Tibial artery (tissue), 4 donors: ENCODE measurements at regions not wholly inside any gene's neighbourhood (a gene's known extent, or its start where the extent isn't known, plus 50 kb on each side); places are given as distances from the start of the nearest gene placed in this dataset.

Experiments used
- DNase-seq, 2 donors: peaks; one replicate each; pipeline ENCODE4 v3.0.0-alpha.2; 2019
- H3K27ac ChIP-seq, 2 donors: fragments of 200-600 bp; sonication (generic) in 1 of 2; 1 replicate in 1 of 2; 2 replicates in 1 of 2; pipeline ENCODE4 v1.5.1; 2018 to 2019; ENCODE audit warnings: mild to moderate bottlenecking in 1 of 2
- H3K27me3 ChIP-seq, 2 donors: fragments of 200-600 bp; sonication (generic) in 1 of 2; one replicate each; pipeline versions ENCODE4 v1.5.1 to v1.6.0; 2016 to 2019
- H3K36me3 ChIP-seq, 3 donors: fragments of 200-600 bp; sonication (generic) in 2 of 3; one replicate each; pipeline ENCODE4 v1.5.1; 2016 to 2019; ENCODE audit warnings: mild to moderate bottlenecking in 2 of 3
- H3K4me1 ChIP-seq, 4 donors: fragments of 200-600 bp; sonication (generic) in 2 of 4; 1 replicate in 3 of 4; 2 replicates in 1 of 4; pipeline ENCODE4 v1.5.1; 2016 to 2019
- H3K4me3 ChIP-seq, 2 donors: fragments of 200-600 bp; sonication (generic) in 1 of 2; 1 replicate in 1 of 2; 2 replicates in 1 of 2; pipeline ENCODE4 v1.5.1; 2018 to 2019; ENCODE audit warnings: mild to moderate bottlenecking in 2 of 2
- H3K9me3 ChIP-seq, 3 donors: fragments of 200-600 bp; sonication (generic) in 1 of 3; one replicate each; pipeline ENCODE4 v1.5.1; 2016 to 2019
- intact Hi-C: fragments of 100-400 bp; cut with DNase I; formaldehyde crosslinking; loops from one replicate; pipeline ENCODE4 v1.15.0; 2023; ENCODE audit warnings: low total_unique reads
- TF ChIP-seq, protein P1 (sequence below), 2 experiments: fragments of 200-600 bp in 1 of 2; fragments of 450-650 bp in 1 of 2; IDR thresholded peaks; one replicate each; pipeline ENCODE4 v1.5.1; 2017 to 2019; ENCODE audit warnings: antibody characterized with exemption in 2 of 2, mild to moderate bottlenecking in 1 of 2, moderate library complexity in 1 of 2

DNA sequence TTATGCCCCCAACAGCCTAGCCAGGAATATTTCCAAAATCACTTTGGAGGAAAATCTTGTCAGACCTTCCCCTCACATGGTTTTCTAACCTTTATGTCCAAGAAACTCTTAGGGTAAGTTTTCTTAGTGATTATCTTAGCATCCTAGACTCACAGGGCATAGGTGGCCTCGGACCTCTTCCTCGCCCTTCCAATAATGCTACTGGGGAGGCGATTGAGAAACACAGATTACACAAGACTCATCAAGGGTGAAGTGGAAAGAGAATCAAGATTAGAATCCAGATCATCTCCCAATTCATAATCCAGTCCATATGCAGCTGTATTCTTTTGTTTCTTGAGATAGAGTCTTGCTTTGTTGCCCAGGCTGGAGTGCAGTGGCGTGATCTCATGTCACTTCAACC lies 358.4 kb upstream of the CDH5 start:
- Histone ChIP-seq H3K4me3 (no peak overlapping the region), H3K27ac (no peak overlapping the region)

DNA sequence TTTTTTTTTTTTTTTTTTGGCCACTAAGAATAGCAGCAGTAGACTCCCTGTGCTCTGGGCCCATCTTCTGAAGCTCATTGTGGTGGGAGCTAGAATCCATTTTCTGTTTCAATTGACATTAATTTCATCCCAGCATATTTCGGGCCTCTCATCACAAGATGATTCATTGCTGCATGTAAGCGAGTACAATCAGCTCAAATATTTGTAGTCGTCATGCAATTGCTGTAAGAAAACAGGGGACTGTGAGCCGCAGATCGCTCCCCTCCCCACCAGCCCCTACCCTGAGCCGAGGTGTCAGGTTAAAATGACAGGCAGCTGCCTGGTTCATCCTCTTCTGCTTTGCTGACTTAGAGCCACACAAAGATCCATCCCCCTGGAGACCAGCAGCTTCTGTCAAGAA lies 358.8 kb upstream of the CDH5 start:
- TF ChIP-seq, protein P1, sequence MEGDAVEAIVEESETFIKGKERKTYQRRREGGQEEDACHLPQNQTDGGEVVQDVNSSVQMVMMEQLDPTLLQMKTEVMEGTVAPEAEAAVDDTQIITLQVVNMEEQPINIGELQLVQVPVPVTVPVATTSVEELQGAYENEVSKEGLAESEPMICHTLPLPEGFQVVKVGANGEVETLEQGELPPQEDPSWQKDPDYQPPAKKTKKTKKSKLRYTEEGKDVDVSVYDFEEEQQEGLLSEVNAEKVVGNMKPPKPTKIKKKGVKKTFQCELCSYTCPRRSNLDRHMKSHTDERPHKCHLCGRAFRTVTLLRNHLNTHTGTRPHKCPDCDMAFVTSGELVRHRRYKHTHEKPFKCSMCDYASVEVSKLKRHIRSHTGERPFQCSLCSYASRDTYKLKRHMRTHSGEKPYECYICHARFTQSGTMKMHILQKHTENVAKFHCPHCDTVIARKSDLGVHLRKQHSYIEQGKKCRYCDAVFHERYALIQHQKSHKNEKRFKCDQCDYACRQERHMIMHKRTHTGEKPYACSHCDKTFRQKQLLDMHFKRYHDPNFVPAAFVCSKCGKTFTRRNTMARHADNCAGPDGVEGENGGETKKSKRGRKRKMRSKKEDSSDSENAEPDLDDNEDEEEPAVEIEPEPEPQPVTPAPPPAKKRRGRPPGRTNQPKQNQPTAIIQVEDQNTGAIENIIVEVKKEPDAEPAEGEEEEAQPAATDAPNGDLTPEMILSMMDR (IDR thresholded peaks at IDR 0.05): no peak
- Histone ChIP-seq H3K9me3 (no peaks in the 10 kb centered on the region), H3K4me3 (no peak overlapping the region), H3K27ac (no peak overlapping the region), H3K36me3 (no peaks in the 10 kb centered on the region), H3K27me3 (no peaks in the 10 kb centered on the region), H3K4me1 (no peaks in the 10 kb centered on the region)
- no peak for DNase-seq
- intact Hi-C loops: no loop called here

More for the DNA sequence above, 358.4 kb upstream of the CDH5 start:
- intact Hi-C loops: no loop called here
- Histone ChIP-seq H3K4me1 (no peaks in the 10 kb centered on the region), H3K27me3 (no peaks in the 10 kb centered on the region), H3K36me3 (no peaks in the 10 kb centered on the region), H3K9me3 (no peaks in the 10 kb centered on the region)
- TF ChIP-seq, protein P1 (IDR thresholded peaks at IDR 0.05): no peak
- DNase-seq: no peak

- Histone ChIP-seq H3K27ac (no peak overlapping the region), H3K4me3 (no peak overlapping the region), H3K9me3 (no peaks in the 10 kb centered on the region), H3K36me3 (no peaks in the 10 kb centered on the region), H3K27me3 (no peaks in the 10 kb centered on the region), H3K4me1 (peaks cover 0 to 2% (median 0%) of the 10 kb centered on the region in 4 donors)
- intact Hi-C loops: no loop called here
- TF ChIP-seq, protein P1 (IDR thresholded peaks at IDR 0.05): no peak
- no peak for DNase-seq
Measured at GRCh38 chr16:66006485-66006884, 360.0 kb upstream of the CDH5 start.

DNA sequence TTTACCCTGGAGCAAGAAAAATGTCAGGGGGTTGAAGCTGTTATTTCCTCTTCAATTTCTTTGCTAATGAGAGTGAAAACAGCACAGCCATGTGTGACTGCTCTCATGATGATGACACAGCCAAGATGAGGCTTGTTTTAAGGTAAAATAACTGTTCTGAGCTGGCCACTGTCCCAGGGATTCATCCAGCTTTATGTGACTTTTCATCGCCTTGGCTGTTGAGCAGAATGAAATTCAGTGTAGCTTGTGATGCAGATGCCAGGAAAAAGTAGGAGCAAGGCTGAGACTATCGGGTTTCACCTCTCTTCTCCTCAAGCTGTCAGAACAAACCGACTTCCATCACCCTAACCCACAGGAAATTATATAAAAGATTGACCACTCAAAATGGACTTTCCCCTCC lies 361.8 kb upstream of the CDH5 start:
- Histone ChIP-seq H3K36me3 (no peaks in the 10 kb centered on the region), H3K9me3 (no peaks in the 10 kb centered on the region), H3K4me3 (no peak overlapping the region), H3K27me3 (no peaks in the 10 kb centered on the region), H3K4me1 (peaks cover 0 to 6% (median 0%) of the 10 kb centered on the region in 4 donors), H3K27ac (no peak overlapping the region)
- intact Hi-C loops: no loop called here
- DNase-seq: no peak
- TF ChIP-seq, protein P1 (IDR thresholded peaks at IDR 0.05): no peak

- no peak for DNase-seq
- Histone ChIP-seq H3K36me3 (no peaks in the 10 kb centered on the region), H3K4me1 (peaks cover 0 to 6% (median 0%) of the 10 kb centered on the region in 4 donors), H3K9me3 (no peaks in the 10 kb centered on the region), H3K27me3 (no peaks in the 10 kb centered on the region), H3K4me3 (no peak overlapping the region), H3K27ac (no peak overlapping the region)
- TF ChIP-seq, protein P1 (IDR thresholded peaks at IDR 0.05): no peak
- intact Hi-C loops: no loop called here
Measured at GRCh38 chr16:66003201-66003600, 363.3 kb upstream of the CDH5 start.

- intact Hi-C loops: no loop called here
- DNase-seq: no peak
- TF ChIP-seq, protein P1 (IDR thresholded peaks at IDR 0.05): no peak
- Histone ChIP-seq H3K36me3 (no peaks in the 10 kb centered on the region), H3K27ac (no peak overlapping the region), H3K4me1 (peaks cover 0 to 6% (median 0%) of the 10 kb centered on the region in 4 donors), H3K9me3 (no peaks in the 10 kb centered on the region), H3K27me3 (no peaks in the 10 kb centered on the region), H3K4me3 (no peak overlapping the region)
Measured at GRCh38 chr16:66002601-66003000, 363.9 kb upstream of the CDH5 start.
